ENCODE measurements at regions not wholly inside any gene's neighbourhood (a gene's known extent, or its start where the extent isn't known, plus 50 kb on each side); places are given as distances from the start of the nearest gene placed in this dataset.

- ChIA-PET CTCF (no interaction called here), POLR2A (no interaction called here)
- Mint-ChIP-seq H3K27ac (no peak overlapping the region), H3K4me1 (ENCODE audit: low read depth) (no peaks in the 10 kb centered on the region), H3K27me3 (ENCODE audit: low read depth) (no peaks in the 10 kb centered on the region), H3K4me3 (no peak overlapping the region), H3K36me3 (ENCODE audit: low read depth) (no peaks in the 10 kb centered on the region), H3K9me3 (ENCODE audit: insufficient read depth) (no peaks in the 10 kb centered on the region)
- ATAC-seq (no peak), DNase-seq (no peak)
These were observed 310.8 kb upstream of the ADAMTSL1 start for GRCh38 chr9:18163146-18163545.

DNA sequence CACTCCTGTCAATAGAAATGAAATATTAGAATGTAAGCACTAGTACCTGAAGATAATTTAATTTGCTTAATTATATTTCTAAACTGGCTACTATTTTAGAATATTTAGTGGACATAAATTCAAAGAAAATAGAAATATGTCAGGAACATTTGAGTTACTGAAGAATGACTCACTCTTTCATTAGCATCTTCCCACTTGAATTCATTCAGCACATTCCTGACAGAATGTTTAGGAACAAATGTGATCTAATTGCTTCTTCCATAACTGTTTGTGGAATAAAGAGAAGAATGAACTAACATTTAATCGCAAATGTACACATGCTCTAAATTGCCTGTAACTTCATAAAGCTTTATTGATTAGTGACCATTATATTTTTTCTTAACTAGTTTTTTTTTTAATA, 306.2 kb upstream of the ADAMTSL1 start:
- DNase-seq: no peak
- Mint-ChIP-seq H3K27me3 (ENCODE audit: low read depth) (no peaks in the 10 kb centered on the region), H3K4me3 (no peak overlapping the region), H3K36me3 (ENCODE audit: low read depth) (no peaks in the 10 kb centered on the region), H3K9me3 (ENCODE audit: insufficient read depth) (no peaks in the 10 kb centered on the region), H3K27ac (no peak overlapping the region), H3K4me1 (ENCODE audit: low read depth) (no peaks in the 10 kb centered on the region)
- CTCF ChIA-PET: no interaction called here
- POLR2A ChIA-PET: interaction anchor here (0.6 kb wide), 1 partner anchor 1592 kb away, joined by 3 read pairs; no protein-coding TSS in a partner anchor
- ATAC-seq: no peak

DNA sequence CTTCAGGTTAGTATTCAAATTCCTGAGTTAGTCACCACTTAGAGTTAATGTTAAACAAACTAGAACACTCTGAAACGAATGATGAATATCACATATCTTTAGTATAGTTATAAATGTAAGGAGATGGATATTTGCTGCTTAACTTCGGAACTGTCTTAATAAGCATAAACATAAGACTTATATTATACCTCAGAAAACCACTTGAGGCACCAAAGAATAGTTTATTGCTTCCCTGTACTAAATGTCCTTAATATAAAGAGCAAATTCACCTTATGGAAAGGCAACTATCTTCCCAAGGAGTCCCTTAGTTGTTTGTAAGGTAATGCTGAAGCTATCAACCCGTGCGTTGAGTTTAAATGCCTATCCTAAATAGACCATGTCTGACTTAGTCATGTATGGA, 300.0 kb upstream of the ADAMTSL1 start:
- no peaks in the 10 kb centered on the region for H3K36me3 Mint-ChIP-seq (ENCODE audit: low read depth)
- DNase-seq: no peak
- no peak for ATAC-seq
- no peaks in the 10 kb centered on the region for H3K9me3 Mint-ChIP-seq (ENCODE audit: insufficient read depth)
- H3K4me3 Mint-ChIP-seq: no peak overlapping the region
- H3K27ac Mint-ChIP-seq: no peak overlapping the region
- no peaks in the 10 kb centered on the region for H3K27me3 Mint-ChIP-seq (ENCODE audit: low read depth)
- no peaks in the 10 kb centered on the region for H3K4me1 Mint-ChIP-seq (ENCODE audit: low read depth)
- ChIA-PET POLR2A (no interaction called here), CTCF (no interaction called here)

- ChIA-PET POLR2A (no interaction called here), CTCF (no interaction called here)
- no peak overlapping the region for H3K27ac Mint-ChIP-seq
- no peaks in the 10 kb centered on the region for H3K27me3 Mint-ChIP-seq (ENCODE audit: low read depth)
- no peak overlapping the region for H3K4me3 Mint-ChIP-seq
- no peaks in the 10 kb centered on the region for H3K9me3 Mint-ChIP-seq (ENCODE audit: insufficient read depth)
- no peak for ATAC-seq
- no peaks in the 10 kb centered on the region for H3K36me3 Mint-ChIP-seq (ENCODE audit: low read depth)
- H3K4me1 Mint-ChIP-seq (ENCODE audit: low read depth): no peaks in the 10 kb centered on the region
- no peak for DNase-seq
These were observed 291.3 kb upstream of the ADAMTSL1 start for GRCh38 chr9:18182636-18183035.

DNA sequence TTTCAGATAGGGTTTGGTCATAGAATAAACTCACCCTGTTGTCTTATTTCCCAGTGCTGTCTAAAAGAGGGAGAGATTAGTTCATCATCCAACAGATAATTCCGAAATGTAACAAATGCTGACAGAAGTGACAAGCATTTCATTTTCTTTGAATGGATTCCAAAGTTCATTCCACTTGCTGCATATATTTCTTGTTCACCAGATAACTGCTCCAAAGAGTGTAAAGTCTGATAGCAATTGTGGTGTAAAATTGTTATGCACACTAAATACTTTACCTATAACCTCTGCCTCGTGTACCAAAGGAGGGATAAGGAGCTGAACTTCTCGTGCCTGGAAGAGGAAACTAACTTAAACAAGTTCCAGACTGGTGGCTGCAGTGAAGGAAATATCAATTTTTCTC, 290.0 kb upstream of the ADAMTSL1 start:
- CTCF ChIA-PET: no interaction called here
- Mint-ChIP-seq H3K4me3 (no peak overlapping the region), H3K36me3 (ENCODE audit: low read depth) (no peaks in the 10 kb centered on the region), H3K27me3 (ENCODE audit: low read depth) (no peaks in the 10 kb centered on the region), H3K9me3 (ENCODE audit: insufficient read depth) (no peaks in the 10 kb centered on the region), H3K27ac (no peak overlapping the region), H3K4me1 (ENCODE audit: low read depth) (no peaks in the 10 kb centered on the region)
- POLR2A ChIA-PET: no interaction called here
- ATAC-seq (no peak), DNase-seq (no peak)

- Mint-ChIP-seq H3K27ac (no peak overlapping the region), H3K27me3 (ENCODE audit: low read depth) (no peaks in the 10 kb centered on the region), H3K9me3 (ENCODE audit: insufficient read depth) (no peaks in the 10 kb centered on the region), H3K4me1 (ENCODE audit: low read depth) (no peaks in the 10 kb centered on the region), H3K4me3 (no peak overlapping the region), H3K36me3 (ENCODE audit: low read depth) (no peaks in the 10 kb centered on the region)
- DNase-seq (no peak), ATAC-seq (no peak)
- ChIA-PET CTCF (no interaction called here), POLR2A (no interaction called here)
These were observed 289.6 kb upstream of the ADAMTSL1 start for GRCh38 chr9:18184401-18184800.

DNA sequence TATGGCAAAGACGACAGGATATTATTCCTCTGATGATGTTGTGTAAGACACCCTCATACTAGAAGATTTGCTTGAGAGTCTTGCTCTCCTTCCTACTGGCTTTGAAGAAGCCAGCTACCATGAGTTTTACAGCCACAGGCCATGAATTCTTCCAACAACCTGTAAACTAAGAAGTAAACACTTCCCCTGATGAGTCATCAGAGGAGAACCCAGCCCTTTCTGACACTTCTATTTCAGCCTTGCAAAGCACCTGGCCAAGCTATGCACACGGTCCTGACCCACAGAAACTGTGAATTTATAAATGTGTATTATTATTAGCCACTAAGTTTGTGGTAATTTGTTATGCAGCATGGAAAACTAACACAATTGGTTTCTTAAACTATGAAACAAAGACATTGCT, 288.8 kb upstream of the ADAMTSL1 start:
- Mint-ChIP-seq H3K36me3 (ENCODE audit: low read depth) (no peaks in the 10 kb centered on the region), H3K9me3 (ENCODE audit: insufficient read depth) (no peaks in the 10 kb centered on the region), H3K4me1 (ENCODE audit: low read depth) (no peaks in the 10 kb centered on the region), H3K27me3 (ENCODE audit: low read depth) (no peaks in the 10 kb centered on the region), H3K4me3 (no peak overlapping the region), H3K27ac (no peak overlapping the region)
- ChIA-PET CTCF (no interaction called here), POLR2A (no interaction called here)
- ATAC-seq (no peak), DNase-seq (no peak)

GRCh38 chr9:18188971-18189370, 285.0 kb upstream of the ADAMTSL1 start:
- no peak for DNase-seq
- no peak overlapping the region for H3K4me3 Mint-ChIP-seq
- H3K4me1 Mint-ChIP-seq (ENCODE audit: low read depth): no peaks in the 10 kb centered on the region
- ChIA-PET POLR2A (no interaction called here), CTCF (no interaction called here)
- no peaks in the 10 kb centered on the region for H3K9me3 Mint-ChIP-seq (ENCODE audit: insufficient read depth)
- H3K27me3 Mint-ChIP-seq (ENCODE audit: low read depth): no peaks in the 10 kb centered on the region
- no peak overlapping the region for H3K27ac Mint-ChIP-seq
- H3K36me3 Mint-ChIP-seq (ENCODE audit: low read depth): no peaks in the 10 kb centered on the region
- no peak for ATAC-seq

DNA sequence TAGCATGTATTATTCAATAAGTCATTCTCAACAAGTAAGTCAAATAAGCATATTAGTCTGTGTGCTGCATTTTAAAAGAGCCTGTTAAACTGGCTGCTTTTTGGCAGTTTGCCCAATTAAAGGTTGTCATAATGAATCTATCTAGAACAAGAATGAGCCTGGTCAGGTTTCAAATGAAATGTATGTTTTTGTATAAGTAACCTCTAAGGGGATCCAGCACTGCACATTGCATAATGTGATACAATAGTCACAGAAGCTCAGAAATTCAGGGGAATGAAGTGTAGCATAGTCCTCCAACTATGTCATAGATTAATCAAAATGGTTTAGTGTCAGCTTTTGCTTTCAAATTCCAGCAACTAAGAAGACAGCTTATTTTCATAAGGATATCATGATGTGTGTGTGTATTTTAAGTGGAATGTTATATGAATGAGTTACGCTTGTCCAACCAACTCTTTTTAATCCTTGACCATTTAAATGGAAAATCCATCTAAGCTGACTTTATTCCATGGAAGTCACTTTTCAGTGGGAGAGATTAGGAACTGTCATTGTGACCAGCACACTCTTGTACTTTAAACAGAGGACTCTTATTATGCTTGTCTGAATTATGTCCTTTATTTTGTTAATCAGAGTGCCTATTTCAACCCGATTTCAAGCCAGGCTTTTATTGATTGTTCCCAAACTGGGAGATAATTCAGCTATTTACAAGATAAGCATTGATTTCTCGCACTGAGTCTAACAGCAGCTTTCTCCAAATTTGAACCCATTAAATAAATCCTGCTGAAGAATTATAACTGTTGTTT, 283.9 kb upstream of the ADAMTSL1 start:
- no peaks in the 10 kb centered on the region for H3K36me3 Mint-ChIP-seq (ENCODE audit: low read depth)
- H3K27ac Mint-ChIP-seq: no peak overlapping the region
- no peaks in the 10 kb centered on the region for H3K4me1 Mint-ChIP-seq (ENCODE audit: low read depth)
- DNase-seq (no peak), ATAC-seq (no peak)
- POLR2A ChIA-PET: no interaction called here
- CTCF ChIA-PET: no interaction called here
- no peaks in the 10 kb centered on the region for H3K9me3 Mint-ChIP-seq (ENCODE audit: insufficient read depth)
- H3K27me3 Mint-ChIP-seq (ENCODE audit: low read depth): no peaks in the 10 kb centered on the region
- H3K4me3 Mint-ChIP-seq: no peak overlapping the region

DNA sequence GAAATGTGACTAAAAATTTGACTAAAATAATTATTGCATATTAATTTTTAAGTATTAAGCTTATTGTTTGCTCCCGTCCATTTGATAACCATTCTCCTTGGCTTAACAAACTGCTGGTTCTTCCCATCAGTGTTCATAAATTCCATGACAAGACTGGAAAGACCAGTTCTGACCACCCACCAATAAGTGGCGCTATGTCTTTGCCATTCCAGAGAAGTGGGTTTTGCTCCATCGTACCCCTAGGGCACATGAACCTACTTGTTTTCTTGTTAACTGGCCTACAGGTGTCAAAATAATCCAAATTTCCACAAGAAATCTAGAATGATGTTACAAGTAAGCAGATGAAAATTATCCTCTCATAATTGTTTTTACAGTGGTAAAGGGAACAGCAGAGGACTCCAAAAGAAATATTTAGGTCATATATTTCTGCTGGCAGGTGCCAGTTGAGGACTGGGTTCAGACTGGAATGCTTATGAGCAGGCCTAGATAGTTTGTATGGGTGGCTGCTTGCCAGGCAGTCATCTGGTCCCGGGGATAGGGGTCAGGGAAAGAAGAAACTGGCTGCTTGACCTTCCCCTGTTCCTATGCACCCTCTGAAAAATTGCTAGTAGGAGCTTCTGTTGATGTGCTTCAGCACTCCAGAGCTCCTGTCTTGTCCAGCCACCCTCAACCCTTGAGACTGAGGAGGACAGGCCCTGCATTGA, 283.1 kb upstream of the ADAMTSL1 start:
- H3K9me3 Mint-ChIP-seq (ENCODE audit: insufficient read depth): no peaks in the 10 kb centered on the region
- no peaks in the 10 kb centered on the region for H3K36me3 Mint-ChIP-seq (ENCODE audit: low read depth)
- ChIA-PET CTCF (no interaction called here), POLR2A (no interaction called here)
- no peak overlapping the region for H3K4me3 Mint-ChIP-seq
- H3K4me1 Mint-ChIP-seq (ENCODE audit: low read depth): no peaks in the 10 kb centered on the region
- H3K27me3 Mint-ChIP-seq (ENCODE audit: low read depth): no peaks in the 10 kb centered on the region
- ATAC-seq (no peak), DNase-seq (no peak)
- no peak overlapping the region for H3K27ac Mint-ChIP-seq

DNA sequence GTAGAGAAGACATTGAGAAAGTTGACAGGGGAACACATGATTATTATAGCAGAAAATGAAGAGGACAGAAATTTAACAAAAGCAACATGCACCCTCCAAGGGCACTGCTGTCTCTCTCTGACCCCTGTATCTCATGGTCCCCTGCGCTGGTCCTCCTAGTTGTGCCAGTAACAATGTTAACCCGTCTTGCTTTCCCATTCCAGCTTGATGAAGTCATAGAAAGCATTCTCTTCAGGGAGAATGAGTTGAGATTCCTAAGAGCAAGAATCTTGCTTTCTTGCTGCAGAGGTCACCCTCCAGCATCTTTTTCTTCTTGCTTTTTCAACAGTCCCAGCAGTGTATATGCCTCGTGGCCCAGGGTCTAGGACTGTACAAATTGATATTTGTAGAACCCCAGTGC, 279.6 kb upstream of the ADAMTSL1 start:
- no peaks in the 10 kb centered on the region for H3K27me3 Mint-ChIP-seq (ENCODE audit: low read depth)
- H3K36me3 Mint-ChIP-seq (ENCODE audit: low read depth): no peaks in the 10 kb centered on the region
- no peak for ATAC-seq
- ChIA-PET CTCF (no interaction called here), POLR2A (no interaction called here)
- no peaks in the 10 kb centered on the region for H3K4me1 Mint-ChIP-seq (ENCODE audit: low read depth)
- H3K4me3 Mint-ChIP-seq: no peak overlapping the region
- no peak overlapping the region for H3K27ac Mint-ChIP-seq
- H3K9me3 Mint-ChIP-seq (ENCODE audit: insufficient read depth): no peaks in the 10 kb centered on the region
- no peak for DNase-seq

GRCh38 chr9:18195223-18195622, 278.7 kb upstream of the ADAMTSL1 start:
- H3K4me1 Mint-ChIP-seq (ENCODE audit: low read depth): no peaks in the 10 kb centered on the region

GRCh38 chr9:18202924-18203323, 271.0 kb upstream of the ADAMTSL1 start:
- H3K27me3 Mint-ChIP-seq (ENCODE audit: low read depth): no peaks in the 10 kb centered on the region
- no peaks in the 10 kb centered on the region for H3K4me1 Mint-ChIP-seq (ENCODE audit: low read depth)
- no peak overlapping the region for H3K4me3 Mint-ChIP-seq
- no peak overlapping the region for H3K27ac Mint-ChIP-seq
- ChIA-PET CTCF (no interaction called here), POLR2A (no interaction called here)
- no peaks in the 10 kb centered on the region for H3K36me3 Mint-ChIP-seq (ENCODE audit: low read depth)
- H3K9me3 Mint-ChIP-seq (ENCODE audit: insufficient read depth): no peaks in the 10 kb centered on the region
- DNase-seq (no peak), ATAC-seq (no peak)

More at GRCh38 chr9:18195223-18195622, 278.7 kb upstream of the ADAMTSL1 start:
- Mint-ChIP-seq H3K27me3 (ENCODE audit: low read depth) (no peaks in the 10 kb centered on the region), H3K4me3 (no peak overlapping the region), H3K9me3 (ENCODE audit: insufficient read depth) (no peaks in the 10 kb centered on the region), H3K27ac (no peak overlapping the region), H3K36me3 (ENCODE audit: low read depth) (no peaks in the 10 kb centered on the region)
- POLR2A ChIA-PET: no interaction called here
- DNase-seq (no peak), ATAC-seq (no peak)
- CTCF ChIA-PET: no interaction called here
